ENCODE measurements at regions not wholly inside any gene's neighbourhood (a gene's known extent, or its start where the extent isn't known, plus 50 kb on each side); places are given as distances from the start of the nearest gene placed in this dataset.

- Histone ChIP-seq H3K27ac (no peak overlapping the region), H3K9ac (ENCODE audit: insufficient read length) (no peak overlapping the region), H3K4me3 (no peak overlapping the region), H3K36me3 (ENCODE audit: insufficient read depth, low read length) (no peaks in the 10 kb centered on the region), H3K9me3 (ENCODE audit: low read depth, low read length) (no peaks in the 10 kb centered on the region)
- DNase-seq (ENCODE audit: low read depth, low spot score): no peak
- no peak for TF ChIP-seq EZH2 (IDR thresholded peaks at IDR 0.05)
These were observed 371.5 kb downstream of the NXPE2 start for GRCh38 chr11:115049796-115050195.

- no peak for DNase-seq (ENCODE audit: low read depth, low spot score)
- Histone ChIP-seq H3K27ac (no peak overlapping the region), H3K36me3 (ENCODE audit: insufficient read depth, low read length) (no peaks in the 10 kb centered on the region), H3K9ac (ENCODE audit: insufficient read length) (no peak overlapping the region), H3K4me3 (no peak overlapping the region), H3K9me3 (ENCODE audit: low read depth, low read length) (no peaks in the 10 kb centered on the region)
- TF ChIP-seq FOXP2 (optimal IDR thresholded peaks at IDR 0.05; ENCODE audit: control extremely low read depth, extremely low read length, insufficient read depth): no peak
- TF ChIP-seq EZH2 (IDR thresholded peaks at IDR 0.05): no peak
These were observed 372.4 kb downstream of the NXPE2 start for GRCh38 chr11:115050756-115051155.

- no peaks in the 10 kb centered on the region for H3K9me3 ChIP-seq (ENCODE audit: low read depth, low read length)
- no peaks in the 10 kb centered on the region for H3K36me3 ChIP-seq (ENCODE audit: insufficient read depth, low read length)
- DNase-seq (ENCODE audit: low read depth, low spot score): no peak
- no peak overlapping the region for H3K4me3 ChIP-seq
- H3K27ac ChIP-seq: no peak overlapping the region
- TF ChIP-seq FOXP2 (optimal IDR thresholded peaks at IDR 0.05; ENCODE audit: control extremely low read depth, extremely low read length, insufficient read depth) (no peak), EZH2 (IDR thresholded peaks at IDR 0.05) (no peak), POLR2AphosphoS5 (IDR thresholded peaks at IDR 0.05; ENCODE audit: borderline replicate concordance, low read depth, low read length) (no peak)
- no peak overlapping the region for H3K9ac ChIP-seq (ENCODE audit: insufficient read length)
These were observed 373.7 kb downstream of the NXPE2 start for GRCh38 chr11:115051938-115052590.

- Histone ChIP-seq H3K4me3 (no peak overlapping the region), H3K9ac (ENCODE audit: insufficient read length) (no peak overlapping the region), H3K9me3 (ENCODE audit: low read depth, low read length) (no peaks in the 10 kb centered on the region), H3K27ac (no peak overlapping the region), H3K36me3 (ENCODE audit: insufficient read depth, low read length) (no peaks in the 10 kb centered on the region)
- TF ChIP-seq POLR2AphosphoS5 (IDR thresholded peaks at IDR 0.05; ENCODE audit: borderline replicate concordance, low read depth, low read length) (no peak), EZH2 (IDR thresholded peaks at IDR 0.05) (no peak), FOXP2 (optimal IDR thresholded peaks at IDR 0.05; ENCODE audit: control extremely low read depth, extremely low read length, insufficient read depth) (no peak)
- DNase-seq (ENCODE audit: low read depth, low spot score): no peak
These were observed 374.3 kb downstream of the NXPE2 start for GRCh38 chr11:115052601-115053000.

GRCh38 chr11:115054570-115055538 is 376.5 kb downstream of the NXPE2 start:
- H3K9ac ChIP-seq (ENCODE audit: insufficient read length): no peak overlapping the region
- TF ChIP-seq FOXP2 (optimal IDR thresholded peaks at IDR 0.05; ENCODE audit: control extremely low read depth, extremely low read length, insufficient read depth) (no peak), POLR2AphosphoS5 (IDR thresholded peaks at IDR 0.05; ENCODE audit: borderline replicate concordance, low read depth, low read length) (no peak), EZH2 (IDR thresholded peaks at IDR 0.05) (no peak)
- H3K36me3 ChIP-seq (ENCODE audit: insufficient read depth, low read length): no peaks in the 10 kb centered on the region
- no peaks in the 10 kb centered on the region for H3K9me3 ChIP-seq (ENCODE audit: low read depth, low read length)
- H3K4me3 ChIP-seq: no peak overlapping the region
- H3K27ac ChIP-seq: no peak overlapping the region
- no peak for DNase-seq (ENCODE audit: low read depth, low spot score)

- DNase-seq (ENCODE audit: low read depth, low spot score): no peak
- no peak overlapping the region for H3K9ac ChIP-seq (ENCODE audit: insufficient read length)
- H3K9me3 ChIP-seq (ENCODE audit: low read depth, low read length): no peaks in the 10 kb centered on the region
- TF ChIP-seq POLR2AphosphoS5 (IDR thresholded peaks at IDR 0.05; ENCODE audit: borderline replicate concordance, low read depth, low read length) (no peak), EZH2 (IDR thresholded peaks at IDR 0.05) (no peak), FOXP2 (optimal IDR thresholded peaks at IDR 0.05; ENCODE audit: control extremely low read depth, extremely low read length, insufficient read depth) (no peak)
- H3K27ac ChIP-seq: no peak overlapping the region
- no peak overlapping the region for H3K4me3 ChIP-seq
- no peaks in the 10 kb centered on the region for H3K36me3 ChIP-seq (ENCODE audit: insufficient read depth, low read length)
These were observed 378.2 kb downstream of the NXPE2 start for GRCh38 chr11:115056514-115056913.

GRCh38 chr11:115060840-115061239 is 382.5 kb downstream of the NXPE2 start:
- Histone ChIP-seq H3K36me3 (ENCODE audit: insufficient read depth, low read length) (no peaks in the 10 kb centered on the region), H3K9ac (ENCODE audit: insufficient read length) (no peak overlapping the region), H3K27ac (no peak overlapping the region), H3K9me3 (ENCODE audit: low read depth, low read length) (no peaks in the 10 kb centered on the region), H3K4me3 (no peak overlapping the region)
- TF ChIP-seq FOXP2 (optimal IDR thresholded peaks at IDR 0.05; ENCODE audit: control extremely low read depth, extremely low read length, insufficient read depth) (no peak), POLR2AphosphoS5 (IDR thresholded peaks at IDR 0.05; ENCODE audit: borderline replicate concordance, low read depth, low read length) (no peak), EZH2 (IDR thresholded peaks at IDR 0.05) (no peak)
- no peak for DNase-seq (ENCODE audit: low read depth, low spot score)

- Histone ChIP-seq H3K9ac (ENCODE audit: insufficient read length) (no peak overlapping the region), H3K27ac (no peak overlapping the region), H3K9me3 (ENCODE audit: low read depth, low read length) (no peaks in the 10 kb centered on the region), H3K36me3 (ENCODE audit: insufficient read depth, low read length) (no peaks in the 10 kb centered on the region), H3K4me3 (no peak overlapping the region)
- no peak for DNase-seq (ENCODE audit: low read depth, low spot score)
- no peak for TF ChIP-seq POLR2AphosphoS5 (IDR thresholded peaks at IDR 0.05; ENCODE audit: borderline replicate concordance, low read depth, low read length)
- TF ChIP-seq FOXP2 (optimal IDR thresholded peaks at IDR 0.05; ENCODE audit: control extremely low read depth, extremely low read length, insufficient read depth): no peak
- no peak for TF ChIP-seq EZH2 (IDR thresholded peaks at IDR 0.05)
These were observed 387.0 kb downstream of the NXPE2 start for GRCh38 chr11:115065314-115065713.
